ENCODE measurements at regions not wholly inside any gene's neighbourhood (a gene's known extent, or its start where the extent isn't known, plus 50 kb on each side); places are given as distances from the start of the nearest gene placed in this dataset.

GRCh38 chr5:175803736-175804454 is 67.5 kb upstream of the CPLX2 start:
- TF ChIP-seq, protein P1, sequence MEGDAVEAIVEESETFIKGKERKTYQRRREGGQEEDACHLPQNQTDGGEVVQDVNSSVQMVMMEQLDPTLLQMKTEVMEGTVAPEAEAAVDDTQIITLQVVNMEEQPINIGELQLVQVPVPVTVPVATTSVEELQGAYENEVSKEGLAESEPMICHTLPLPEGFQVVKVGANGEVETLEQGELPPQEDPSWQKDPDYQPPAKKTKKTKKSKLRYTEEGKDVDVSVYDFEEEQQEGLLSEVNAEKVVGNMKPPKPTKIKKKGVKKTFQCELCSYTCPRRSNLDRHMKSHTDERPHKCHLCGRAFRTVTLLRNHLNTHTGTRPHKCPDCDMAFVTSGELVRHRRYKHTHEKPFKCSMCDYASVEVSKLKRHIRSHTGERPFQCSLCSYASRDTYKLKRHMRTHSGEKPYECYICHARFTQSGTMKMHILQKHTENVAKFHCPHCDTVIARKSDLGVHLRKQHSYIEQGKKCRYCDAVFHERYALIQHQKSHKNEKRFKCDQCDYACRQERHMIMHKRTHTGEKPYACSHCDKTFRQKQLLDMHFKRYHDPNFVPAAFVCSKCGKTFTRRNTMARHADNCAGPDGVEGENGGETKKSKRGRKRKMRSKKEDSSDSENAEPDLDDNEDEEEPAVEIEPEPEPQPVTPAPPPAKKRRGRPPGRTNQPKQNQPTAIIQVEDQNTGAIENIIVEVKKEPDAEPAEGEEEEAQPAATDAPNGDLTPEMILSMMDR (IDR thresholded peaks at IDR 0.05; ENCODE audit: low read depth, low read length): no peak
- no peak for DNase-seq (ENCODE audit: low read depth in 2 of 2)
- H3K4me3 ChIP-seq (replicated peaks in 1 of 2; ENCODE audit: low read depth in 2 of 2, low read length in 2 of 2): no peak overlapping the region

DNA sequence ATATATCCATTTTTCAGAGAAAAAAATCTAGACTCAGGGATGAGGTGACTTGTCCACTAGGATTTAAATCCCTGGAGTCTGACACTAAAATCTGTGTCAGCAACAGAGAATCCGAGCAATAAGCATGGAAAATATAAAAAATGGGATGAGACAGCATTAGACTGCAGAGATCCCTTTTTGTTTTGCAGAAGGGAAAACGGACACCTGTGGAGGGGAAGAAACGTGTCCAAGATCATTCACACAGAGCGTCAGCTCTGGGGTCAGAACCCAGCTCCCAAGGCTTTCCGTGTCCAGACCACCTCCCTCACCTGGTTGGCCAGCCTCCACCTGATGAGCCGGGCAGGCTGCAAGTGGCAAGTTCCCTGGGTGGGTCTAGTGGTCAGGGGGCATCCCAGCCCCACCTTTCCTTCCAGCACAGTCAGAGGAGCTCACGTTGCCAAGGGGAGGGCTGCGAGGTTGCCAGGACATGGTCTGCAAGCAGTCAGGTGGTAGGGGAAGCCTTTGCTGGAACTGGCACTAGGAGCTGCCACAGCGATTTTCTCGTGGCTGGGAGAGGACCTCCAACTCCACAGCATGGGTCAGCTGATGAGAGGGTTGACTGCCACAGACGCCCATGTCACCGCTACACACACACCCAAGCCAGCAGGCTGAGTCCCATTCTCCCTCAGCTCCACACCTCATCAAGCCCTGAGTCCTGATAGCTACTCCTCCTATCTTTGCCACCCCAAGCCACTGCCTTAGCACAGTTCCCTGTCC is 65.9 kb upstream of the CPLX2 start:
- H3K4me3 ChIP-seq (replicated peaks in 1 of 2; ENCODE audit: low read depth in 2 of 2, low read length in 2 of 2): no peak overlapping the region
- no peak for DNase-seq (ENCODE audit: low read depth in 2 of 2)
- TF ChIP-seq, protein P1 (IDR thresholded peaks at IDR 0.05; ENCODE audit: low read depth, low read length): no peak

GRCh38 chr5:175808711-175809110 is 62.7 kb upstream of the CPLX2 start:
- TF ChIP-seq, protein P1 (IDR thresholded peaks at IDR 0.05; ENCODE audit: low read depth, low read length): no peak
- no peak for DNase-seq (ENCODE audit: low read depth in 2 of 2)
- H3K4me3 ChIP-seq (replicated peaks in 1 of 2; ENCODE audit: low read depth in 2 of 2, low read length in 2 of 2): no peak overlapping the region

DNA sequence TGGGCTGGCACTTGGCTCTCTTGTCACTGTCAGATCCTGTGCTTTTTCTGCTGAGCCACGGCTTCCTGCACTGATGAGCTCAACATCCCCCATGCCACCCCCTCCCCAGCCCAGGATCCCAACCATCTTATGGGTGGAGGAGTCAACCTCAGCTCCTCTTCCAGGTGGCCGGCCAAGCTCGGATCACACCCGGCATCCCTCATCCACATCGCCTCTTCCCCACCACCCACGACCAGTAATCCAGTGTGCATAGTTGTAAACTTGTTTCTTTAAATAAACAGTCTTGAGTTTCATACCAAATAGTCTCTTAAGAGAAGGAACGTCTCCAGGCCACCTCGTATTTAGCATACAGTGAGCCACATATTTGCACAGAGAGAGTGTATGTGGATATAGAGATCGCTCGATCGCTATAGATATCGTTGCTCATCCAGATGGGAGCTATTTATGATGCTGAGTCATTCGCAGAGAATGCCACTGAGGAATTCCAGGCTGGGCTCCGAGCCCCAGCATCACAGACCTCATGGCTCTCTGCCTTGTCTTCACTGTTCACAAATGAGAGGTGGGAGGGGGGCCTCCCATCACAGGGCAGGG is 61.8 kb upstream of the CPLX2 start:
- DNase-seq (ENCODE audit: low read depth in 2 of 2): peak; percentile 26 to 84
- H3K4me3 ChIP-seq (replicated peaks in 1 of 2; ENCODE audit: low read depth in 2 of 2, low read length in 2 of 2): no peak overlapping the region
- TF ChIP-seq, protein P1 (IDR thresholded peaks at IDR 0.05; ENCODE audit: low read depth, low read length): no peak

DNA sequence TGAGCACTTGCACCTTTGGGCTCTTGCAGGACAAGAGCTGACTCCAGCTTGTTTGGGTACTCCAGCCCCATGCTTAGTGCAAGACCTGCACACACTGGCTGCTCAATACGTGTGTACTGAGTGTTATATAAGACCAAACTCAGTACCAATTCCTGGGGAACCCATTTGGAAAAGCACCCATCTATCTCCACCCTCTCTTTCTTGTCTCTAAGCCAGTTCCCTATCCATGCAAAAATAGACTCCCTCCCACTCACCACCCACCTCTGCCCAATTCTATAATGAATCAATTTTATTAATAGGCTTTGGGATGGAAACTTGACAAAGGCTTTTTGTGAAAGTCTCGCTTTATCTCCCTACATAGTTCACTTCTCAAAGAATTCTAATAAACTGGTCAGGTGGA is 60.9 kb upstream of the CPLX2 start:
- TF ChIP-seq, protein P1 (IDR thresholded peaks at IDR 0.05; ENCODE audit: low read depth, low read length): no peak
- no peak overlapping the region for H3K4me3 ChIP-seq (replicated peaks in 1 of 2; ENCODE audit: low read depth in 2 of 2, low read length in 2 of 2)
- DNase-seq (ENCODE audit: low read depth in 2 of 2): no peak

DNA sequence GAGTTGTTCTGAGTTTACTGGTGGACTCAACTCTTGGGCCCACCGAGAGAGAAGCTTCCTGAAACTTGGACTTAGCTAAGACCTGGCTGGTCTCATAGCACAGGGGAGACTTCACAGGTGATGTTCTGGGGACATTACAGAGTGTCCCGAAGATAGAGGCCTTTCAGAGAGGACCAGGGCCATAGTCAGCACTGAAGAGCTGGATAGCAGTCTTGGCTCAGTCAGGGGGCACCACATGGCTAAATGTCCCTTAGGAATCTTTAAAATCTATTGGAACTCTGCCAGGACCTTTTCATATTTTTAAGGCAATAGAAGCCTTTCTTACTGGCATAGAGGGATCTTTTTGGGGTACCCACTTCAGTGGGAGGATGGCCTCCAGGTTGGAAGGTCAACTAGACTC is 59.8 kb upstream of the CPLX2 start:
- H3K4me3 ChIP-seq (replicated peaks in 1 of 2; ENCODE audit: low read depth in 2 of 2, low read length in 2 of 2): no peak overlapping the region
- TF ChIP-seq, protein P1 (IDR thresholded peaks at IDR 0.05; ENCODE audit: low read depth, low read length): no peak
- no peak for DNase-seq (ENCODE audit: low read depth in 2 of 2)
